H1 (cell line): ENCODE measurements at regions not wholly inside any gene's neighbourhood (a gene's known extent, or its start where the extent isn't known, plus 50 kb on each side); places are given as distances from the start of the nearest gene placed in this dataset.

Source experiments
- ASH2L ChIP-seq: fragments of 200-600, 300-600 bp; sonication (generic); IDR thresholded peaks from one replicate; pipeline ENCODE4 v1.7.1; 2017; ENCODE audit warnings: low read length
- BRCA1 ChIP-seq: IDR thresholded peaks from 2 replicates; pipeline ENCODE4 v1.6.1; 2012; ENCODE audit warnings: low read depth, low read length, improper control_type of control experiment
- CBX5 ChIP-seq: fragments of 300-800, 300-1000 bp; sonication (generic); IDR thresholded peaks from 2 replicates; pipeline ENCODE4 v1.7.1; 2016; ENCODE audit warnings: antibody characterized with exemption, low read length, low read depth
- JUN ChIP-seq: IDR thresholded peaks from 2 replicates; pipeline ENCODE4 v1.6.1; 2011; ENCODE audit warnings: low read depth, mild to moderate bottlenecking, improper control_type of control experiment, low read length
- RNF2 ChIP-seq: fragments of 200-900, 300-1000 bp; sonication (generic); IDR thresholded peaks from 2 replicates; pipeline ENCODE4 v1.7.1; 2016; ENCODE audit warnings: borderline replicate concordance, low read depth, mild to moderate bottlenecking, antibody characterized with exemption, low read length; ENCODE audit not compliant: poor library complexity, severe bottlenecking; ENCODE audit errors: missing control alignments
- SIRT6 ChIP-seq: IDR thresholded peaks from one replicate; pipeline ENCODE4 v1.7.1; 2012; ENCODE audit warnings: low read length, inconsistent platforms
- TAF7 ChIP-seq: optimal IDR thresholded peaks from 2 replicates; pipeline ENCODE3; 2011; ENCODE audit warnings: low read depth, mild to moderate bottlenecking, inconsistent platforms, low read length, moderate library complexity, borderline replicate concordance
- TF ChIP-seq, protein P1 (sequence below): fragments of 300-600 bp; sonication (generic); IDR thresholded peaks from 2 replicates; pipeline ENCODE4 v1.7.1; 2012; ENCODE audit warnings: low read length, moderate library complexity, mild to moderate bottlenecking, inconsistent platforms; ENCODE audit not compliant: insufficient replicate concordance

DNA sequence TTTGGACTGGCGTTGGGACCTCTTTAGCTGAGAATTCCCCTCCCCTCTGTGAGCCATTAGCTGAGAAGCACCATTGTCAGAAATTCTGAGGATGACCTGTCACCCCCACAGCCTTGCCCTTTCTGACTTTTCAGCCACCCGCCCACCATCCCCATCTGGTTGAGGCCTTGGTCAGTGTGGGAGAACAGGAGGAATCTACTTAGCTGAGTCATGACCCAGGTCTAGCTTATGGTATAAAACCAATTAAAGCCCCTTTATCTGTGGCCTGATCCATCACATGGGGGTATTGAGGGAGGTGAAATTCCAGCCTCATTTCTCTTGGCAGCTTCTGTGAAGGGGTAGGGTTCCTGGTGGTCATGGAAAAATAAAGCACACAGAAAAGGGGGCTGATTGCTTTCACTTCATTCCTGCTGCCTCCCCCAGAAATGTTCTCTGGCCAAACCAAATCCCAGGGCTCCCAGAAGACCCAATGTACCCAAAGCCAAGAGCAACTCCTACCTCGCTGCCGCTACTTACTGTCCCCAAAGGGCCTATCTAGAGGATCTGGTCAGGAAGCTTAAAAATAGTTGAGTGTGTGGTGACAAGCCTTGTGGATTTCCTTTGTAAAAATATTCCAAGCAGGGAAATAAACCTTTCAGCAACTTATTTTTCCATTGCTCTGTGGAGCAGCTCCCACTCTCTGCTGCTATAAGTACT lies 174.8 kb upstream of the TNC start (continued):
- TF ChIP-seq RNF2 (no peak), TAF7 (no peak), BRCA1 (no peak), JUN (no peak), ASH2L (no peak), CBX5 (no peak), SIRT6 (no peak)
- TF ChIP-seq, protein P1, sequence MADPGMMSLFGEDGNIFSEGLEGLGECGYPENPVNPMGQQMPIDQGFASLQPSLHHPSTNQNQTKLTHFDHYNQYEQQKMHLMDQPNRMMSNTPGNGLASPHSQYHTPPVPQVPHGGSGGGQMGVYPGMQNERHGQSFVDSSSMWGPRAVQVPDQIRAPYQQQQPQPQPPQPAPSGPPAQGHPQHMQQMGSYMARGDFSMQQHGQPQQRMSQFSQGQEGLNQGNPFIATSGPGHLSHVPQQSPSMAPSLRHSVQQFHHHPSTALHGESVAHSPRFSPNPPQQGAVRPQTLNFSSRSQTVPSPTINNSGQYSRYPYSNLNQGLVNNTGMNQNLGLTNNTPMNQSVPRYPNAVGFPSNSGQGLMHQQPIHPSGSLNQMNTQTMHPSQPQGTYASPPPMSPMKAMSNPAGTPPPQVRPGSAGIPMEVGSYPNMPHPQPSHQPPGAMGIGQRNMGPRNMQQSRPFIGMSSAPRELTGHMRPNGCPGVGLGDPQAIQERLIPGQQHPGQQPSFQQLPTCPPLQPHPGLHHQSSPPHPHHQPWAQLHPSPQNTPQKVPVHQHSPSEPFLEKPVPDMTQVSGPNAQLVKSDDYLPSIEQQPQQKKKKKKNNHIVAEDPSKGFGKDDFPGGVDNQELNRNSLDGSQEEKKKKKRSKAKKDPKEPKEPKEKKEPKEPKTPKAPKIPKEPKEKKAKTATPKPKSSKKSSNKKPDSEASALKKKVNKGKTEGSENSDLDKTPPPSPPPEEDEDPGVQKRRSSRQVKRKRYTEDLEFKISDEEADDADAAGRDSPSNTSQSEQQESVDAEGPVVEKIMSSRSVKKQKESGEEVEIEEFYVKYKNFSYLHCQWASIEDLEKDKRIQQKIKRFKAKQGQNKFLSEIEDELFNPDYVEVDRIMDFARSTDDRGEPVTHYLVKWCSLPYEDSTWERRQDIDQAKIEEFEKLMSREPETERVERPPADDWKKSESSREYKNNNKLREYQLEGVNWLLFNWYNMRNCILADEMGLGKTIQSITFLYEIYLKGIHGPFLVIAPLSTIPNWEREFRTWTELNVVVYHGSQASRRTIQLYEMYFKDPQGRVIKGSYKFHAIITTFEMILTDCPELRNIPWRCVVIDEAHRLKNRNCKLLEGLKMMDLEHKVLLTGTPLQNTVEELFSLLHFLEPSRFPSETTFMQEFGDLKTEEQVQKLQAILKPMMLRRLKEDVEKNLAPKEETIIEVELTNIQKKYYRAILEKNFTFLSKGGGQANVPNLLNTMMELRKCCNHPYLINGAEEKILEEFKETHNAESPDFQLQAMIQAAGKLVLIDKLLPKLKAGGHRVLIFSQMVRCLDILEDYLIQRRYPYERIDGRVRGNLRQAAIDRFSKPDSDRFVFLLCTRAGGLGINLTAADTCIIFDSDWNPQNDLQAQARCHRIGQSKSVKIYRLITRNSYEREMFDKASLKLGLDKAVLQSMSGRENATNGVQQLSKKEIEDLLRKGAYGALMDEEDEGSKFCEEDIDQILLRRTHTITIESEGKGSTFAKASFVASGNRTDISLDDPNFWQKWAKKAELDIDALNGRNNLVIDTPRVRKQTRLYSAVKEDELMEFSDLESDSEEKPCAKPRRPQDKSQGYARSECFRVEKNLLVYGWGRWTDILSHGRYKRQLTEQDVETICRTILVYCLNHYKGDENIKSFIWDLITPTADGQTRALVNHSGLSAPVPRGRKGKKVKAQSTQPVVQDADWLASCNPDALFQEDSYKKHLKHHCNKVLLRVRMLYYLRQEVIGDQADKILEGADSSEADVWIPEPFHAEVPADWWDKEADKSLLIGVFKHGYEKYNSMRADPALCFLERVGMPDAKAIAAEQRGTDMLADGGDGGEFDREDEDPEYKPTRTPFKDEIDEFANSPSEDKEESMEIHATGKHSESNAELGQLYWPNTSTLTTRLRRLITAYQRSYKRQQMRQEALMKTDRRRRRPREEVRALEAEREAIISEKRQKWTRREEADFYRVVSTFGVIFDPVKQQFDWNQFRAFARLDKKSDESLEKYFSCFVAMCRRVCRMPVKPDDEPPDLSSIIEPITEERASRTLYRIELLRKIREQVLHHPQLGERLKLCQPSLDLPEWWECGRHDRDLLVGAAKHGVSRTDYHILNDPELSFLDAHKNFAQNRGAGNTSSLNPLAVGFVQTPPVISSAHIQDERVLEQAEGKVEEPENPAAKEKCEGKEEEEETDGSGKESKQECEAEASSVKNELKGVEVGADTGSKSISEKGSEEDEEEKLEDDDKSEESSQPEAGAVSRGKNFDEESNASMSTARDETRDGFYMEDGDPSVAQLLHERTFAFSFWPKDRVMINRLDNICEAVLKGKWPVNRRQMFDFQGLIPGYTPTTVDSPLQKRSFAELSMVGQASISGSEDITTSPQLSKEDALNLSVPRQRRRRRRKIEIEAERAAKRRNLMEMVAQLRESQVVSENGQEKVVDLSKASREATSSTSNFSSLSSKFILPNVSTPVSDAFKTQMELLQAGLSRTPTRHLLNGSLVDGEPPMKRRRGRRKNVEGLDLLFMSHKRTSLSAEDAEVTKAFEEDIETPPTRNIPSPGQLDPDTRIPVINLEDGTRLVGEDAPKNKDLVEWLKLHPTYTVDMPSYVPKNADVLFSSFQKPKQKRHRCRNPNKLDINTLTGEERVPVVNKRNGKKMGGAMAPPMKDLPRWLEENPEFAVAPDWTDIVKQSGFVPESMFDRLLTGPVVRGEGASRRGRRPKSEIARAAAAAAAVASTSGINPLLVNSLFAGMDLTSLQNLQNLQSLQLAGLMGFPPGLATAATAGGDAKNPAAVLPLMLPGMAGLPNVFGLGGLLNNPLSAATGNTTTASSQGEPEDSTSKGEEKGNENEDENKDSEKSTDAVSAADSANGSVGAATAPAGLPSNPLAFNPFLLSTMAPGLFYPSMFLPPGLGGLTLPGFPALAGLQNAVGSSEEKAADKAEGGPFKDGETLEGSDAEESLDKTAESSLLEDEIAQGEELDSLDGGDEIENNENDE = no peak
